Neural progenitor cell (in vitro differentiated cells): ENCODE measurements at regions not wholly inside any gene's neighbourhood (a gene's known extent, or its start where the extent isn't known, plus 50 kb on each side); places are given as distances from the start of the nearest gene placed in this dataset.

Source experiments
- DNase-seq: peaks from one replicate; pipeline ENCODE4 v3.0.0-alpha.2; 2016; ENCODE audit warnings: low spot score
- H2AFZ ChIP-seq: fragments of 200-600 bp; sonication (generic); replicated peaks from 2 replicates; pipeline ENCODE4 v1.6.1; 2016; ENCODE audit warnings: antibody characterized with exemption
- H3F3A ChIP-seq: fragments of 200-600 bp; sonication (generic); 2 replicates; pipeline ENCODE4 v1.6.1; 2016; ENCODE audit warnings: antibody characterized with exemption, low read depth
- H3K27ac ChIP-seq: fragments of 200-600 bp; sonication (generic); 2 replicates; pipeline ENCODE4 v1.5.1; 2016; ENCODE audit warnings: mild to moderate bottlenecking
- H3K27me3 ChIP-seq: fragments of 200-600 bp; sonication (generic); 2 replicates; pipeline ENCODE4 v1.6.1; 2016; ENCODE audit warnings: mild to moderate bottlenecking, moderate library complexity
- H3K36me3 ChIP-seq: fragments of 200-600 bp; sonication (generic); 2 replicates; pipeline ENCODE4 v1.5.1; 2016
- H3K4me1 ChIP-seq: fragments of 200-600 bp; sonication (generic); 2 replicates; pipeline ENCODE4 v1.6.1; 2016; ENCODE audit warnings: mixed run types
- H3K4me2 ChIP-seq: fragments of 200-600 bp; sonication (generic); 2 replicates; pipeline ENCODE4 v1.6.1; 2016
- H3K4me3 ChIP-seq: fragments of 200-600 bp; sonication (generic); 2 replicates; pipeline ENCODE4 v1.5.1; 2016
- H3K79me2 ChIP-seq: fragments of 200-600 bp; sonication (generic); 2 replicates; pipeline ENCODE4 v1.6.1; 2016; ENCODE audit warnings: low read depth
- H3K9ac ChIP-seq: fragments of 200-600 bp; sonication (generic); 2 replicates; pipeline ENCODE4 v1.6.1; 2016
- H3K9me3 ChIP-seq: fragments of 200-600 bp; sonication (generic); 2 replicates; pipeline ENCODE4 v1.5.1; 2016; ENCODE audit warnings: low read depth
- H4K20me1 ChIP-seq: fragments of 200-600 bp; sonication (generic); 2 replicates; pipeline ENCODE4 v1.6.1; 2016; ENCODE audit warnings: low read depth
- H3K27ac Mint-ChIP-seq: 3 replicates; pipeline ENCODE4 v1.8.0; 2021; ENCODE audit warnings: mixed read lengths
- H3K27me3 Mint-ChIP-seq: 2 replicates; pipeline ENCODE4 v1.8.0; 2022; ENCODE audit warnings: low read depth, mild to moderate bottlenecking, inconsistent platforms, moderate library complexity, mixed read lengths; ENCODE audit not compliant: insufficient read depth
- H3K36me3 Mint-ChIP-seq: 3 replicates; pipeline ENCODE4 v1.8.0; 2021; ENCODE audit warnings: mixed read lengths
- H3K4me1 Mint-ChIP-seq: 3 replicates; pipeline ENCODE4 v1.8.0; 2021; ENCODE audit warnings: mixed read lengths
- H3K4me3 Mint-ChIP-seq: 3 replicates; pipeline ENCODE4 v1.8.0; 2021; ENCODE audit warnings: mild to moderate bottlenecking, moderate library complexity, mixed read lengths
- H3K9me3 Mint-ChIP-seq: 3 replicates; pipeline ENCODE4 v1.8.0; 2020; ENCODE audit warnings: mixed read lengths
- CTCF ChIP-seq: fragments of 200-600 bp; sonication (generic); IDR thresholded peaks from 2 replicates; pipeline ENCODE4 v1.5.1; 2017; ENCODE audit warnings: antibody characterized with exemption, mild to moderate bottlenecking
- EZH2 ChIP-seq: fragments of 200-600 bp; sonication (generic); IDR thresholded peaks from 2 replicates; pipeline ENCODE4 v1.6.1; 2017; ENCODE audit warnings: antibody characterized with exemption, mild to moderate bottlenecking, moderate library complexity
- EZH2phosphoT487 ChIP-seq: fragments of 200-600 bp; sonication (generic); IDR thresholded peaks from 2 replicates; pipeline ENCODE4 v1.6.1; 2017; ENCODE audit warnings: antibody characterized with exemption

- Mint-ChIP-seq H3K4me3 (no peak overlapping the region), H3K4me1 (peaks cover 23% of the 10 kb centered on the region), H3K9me3 (no peaks in the 10 kb centered on the region), H3K27ac (no peak overlapping the region), H3K36me3 (no peaks in the 10 kb centered on the region), H3K27me3 (peaks cover 11% of the 10 kb centered on the region)
- no peaks in the 10 kb centered on the region for H3K9me3 ChIP-seq
- H2AFZ ChIP-seq, result no peak overlapping the region
- H3K27ac ChIP-seq, result no peak overlapping the region
- no peak for DNase-seq
- TF ChIP-seq EZH2, result no peak
- no peak overlapping the region for H3K9ac ChIP-seq
- H3K79me2 ChIP-seq, result no peaks in the 10 kb centered on the region
- no peaks in the 10 kb centered on the region for H4K20me1 ChIP-seq
- no peak overlapping the region for H3K4me3 ChIP-seq
- peaks cover 25% of the 10 kb centered on the region for H3K27me3 ChIP-seq
- H3F3A ChIP-seq, result peaks cover 40% of the 10 kb centered on the region
- no peaks in the 10 kb centered on the region for H3K36me3 ChIP-seq
- H3K4me2 ChIP-seq, result no peak overlapping the region
- H3K4me1 ChIP-seq, result peaks cover 42% of the 10 kb centered on the region
Measured at GRCh38 chr2:222050981-222051380, 247.8 kb downstream of the PAX3 start.

- Histone ChIP-seq H3K4me2 (no peak overlapping the region), H3K4me1 (peaks cover 32% of the 10 kb centered on the region), H3F3A (peaks cover 33% of the 10 kb centered on the region), H3K4me3 (no peak overlapping the region), H3K36me3 (no peaks in the 10 kb centered on the region), H4K20me1 (no peaks in the 10 kb centered on the region), H3K79me2 (no peaks in the 10 kb centered on the region), H3K27ac (no peak overlapping the region), H2AFZ (no peak overlapping the region), H3K27me3 (peaks cover 17% of the 10 kb centered on the region), H3K9ac (no peak overlapping the region), H3K9me3 (no peaks in the 10 kb centered on the region)
- Mint-ChIP-seq H3K27ac (no peak overlapping the region), H3K4me1 (peaks cover 16% of the 10 kb centered on the region), H3K4me3 (no peak overlapping the region), H3K9me3 (no peaks in the 10 kb centered on the region), H3K27me3 (peaks cover 11% of the 10 kb centered on the region), H3K36me3 (no peaks in the 10 kb centered on the region)
- TF ChIP-seq EZH2phosphoT487, result no peak
- TF ChIP-seq EZH2, result no peak
- no peak for TF ChIP-seq CTCF
- DNase-seq, result no peak
Measured at GRCh38 chr2:222049946-222050345, 248.9 kb downstream of the PAX3 start.

GRCh38 chr2:222043897-222044296, 254.9 kb downstream of the PAX3 start:
- Histone ChIP-seq H3K79me2 (no peaks in the 10 kb centered on the region), H3F3A (peaks cover 6% of the 10 kb centered on the region), H3K27me3 (peaks cover 11% of the 10 kb centered on the region), H4K20me1 (no peaks in the 10 kb centered on the region), H2AFZ (no peak overlapping the region), H3K4me2 (no peak overlapping the region), H3K4me3 (no peak overlapping the region), H3K4me1 (peaks cover 7% of the 10 kb centered on the region), H3K9me3 (no peaks in the 10 kb centered on the region), H3K27ac (no peak overlapping the region), H3K9ac (no peak overlapping the region), H3K36me3 (no peaks in the 10 kb centered on the region)
- Mint-ChIP-seq H3K4me1 (peaks cover 4% of the 10 kb centered on the region), H3K4me3 (no peak overlapping the region), H3K27me3 (peaks cover 2% of the 10 kb centered on the region), H3K27ac (no peak overlapping the region), H3K9me3 (no peaks in the 10 kb centered on the region), H3K36me3 (no peaks in the 10 kb centered on the region)
- TF ChIP-seq CTCF (no peak), EZH2 (no peak), EZH2phosphoT487 (no peak)
- no peak for DNase-seq

GRCh38 chr2:222042666-222043065, 256.1 kb downstream of the PAX3 start:
- H3K36me3 Mint-ChIP-seq, result no peaks in the 10 kb centered on the region
- Histone ChIP-seq H3K4me3 (no peak overlapping the region), H3K27me3 (peaks cover 2% of the 10 kb centered on the region), H3K27ac (no peak overlapping the region), H2AFZ (no peak overlapping the region), H3K36me3 (no peaks in the 10 kb centered on the region), H3F3A (peaks cover 6% of the 10 kb centered on the region), H3K79me2 (no peaks in the 10 kb centered on the region), H3K4me2 (no peak overlapping the region), H3K9me3 (no peaks in the 10 kb centered on the region), H3K9ac (no peak overlapping the region), H3K4me1 (peaks cover 7% of the 10 kb centered on the region), H4K20me1 (no peaks in the 10 kb centered on the region)
- no peak overlapping the region for H3K4me3 Mint-ChIP-seq
- peaks cover 2% of the 10 kb centered on the region for H3K27me3 Mint-ChIP-seq
- no peak for DNase-seq
- no peaks in the 10 kb centered on the region for H3K9me3 Mint-ChIP-seq
- H3K4me1 Mint-ChIP-seq, result peaks cover 9% of the 10 kb centered on the region
- no peak overlapping the region for H3K27ac Mint-ChIP-seq
- TF ChIP-seq EZH2 (no peak), CTCF (no peak), EZH2phosphoT487 (no peak)
